ENCODE measurements at regions not wholly inside any gene's neighbourhood (a gene's known extent, or its start where the extent isn't known, plus 50 kb on each side); places are given as distances from the start of the nearest gene placed in this dataset.

DNA sequence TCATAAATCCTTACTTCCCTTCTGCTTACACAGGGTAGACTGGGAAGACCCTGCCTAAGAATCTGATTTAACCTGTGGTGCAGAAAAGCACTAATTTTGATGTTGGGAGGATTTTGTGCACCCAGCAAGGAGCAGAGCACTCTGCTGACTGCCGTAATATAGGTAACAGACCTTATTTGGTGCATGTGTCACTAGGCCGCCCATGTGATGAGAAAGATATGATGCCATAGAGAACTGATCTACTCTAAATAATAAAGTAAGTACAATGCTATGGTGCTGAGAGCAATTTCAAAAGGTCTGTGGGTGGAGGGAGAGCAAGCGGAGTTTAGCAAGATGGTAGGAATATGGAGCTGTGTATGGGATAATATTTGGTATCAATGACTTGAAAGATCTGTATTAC, 1663.6 kb upstream of the SEL1L start:
- no peak for FAIRE-seq
- TF ChIP-seq, protein P1, sequence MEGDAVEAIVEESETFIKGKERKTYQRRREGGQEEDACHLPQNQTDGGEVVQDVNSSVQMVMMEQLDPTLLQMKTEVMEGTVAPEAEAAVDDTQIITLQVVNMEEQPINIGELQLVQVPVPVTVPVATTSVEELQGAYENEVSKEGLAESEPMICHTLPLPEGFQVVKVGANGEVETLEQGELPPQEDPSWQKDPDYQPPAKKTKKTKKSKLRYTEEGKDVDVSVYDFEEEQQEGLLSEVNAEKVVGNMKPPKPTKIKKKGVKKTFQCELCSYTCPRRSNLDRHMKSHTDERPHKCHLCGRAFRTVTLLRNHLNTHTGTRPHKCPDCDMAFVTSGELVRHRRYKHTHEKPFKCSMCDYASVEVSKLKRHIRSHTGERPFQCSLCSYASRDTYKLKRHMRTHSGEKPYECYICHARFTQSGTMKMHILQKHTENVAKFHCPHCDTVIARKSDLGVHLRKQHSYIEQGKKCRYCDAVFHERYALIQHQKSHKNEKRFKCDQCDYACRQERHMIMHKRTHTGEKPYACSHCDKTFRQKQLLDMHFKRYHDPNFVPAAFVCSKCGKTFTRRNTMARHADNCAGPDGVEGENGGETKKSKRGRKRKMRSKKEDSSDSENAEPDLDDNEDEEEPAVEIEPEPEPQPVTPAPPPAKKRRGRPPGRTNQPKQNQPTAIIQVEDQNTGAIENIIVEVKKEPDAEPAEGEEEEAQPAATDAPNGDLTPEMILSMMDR (IDR thresholded peaks at IDR 0.05; ENCODE audit: insufficient read depth, missing control alignments) = no peak
- no peak for DNase-seq (ENCODE audit: insufficient read length, low spot score)

- DNase-seq (ENCODE audit: insufficient read length, low spot score) (no peak), FAIRE-seq (no peak)
- TF ChIP-seq, protein P1 (IDR thresholded peaks at IDR 0.05; ENCODE audit: insufficient read depth, missing control alignments) = no peak
These were observed 1673.9 kb upstream of the SEL1L start for GRCh38 chr14:83207550-83207949.

- no peak for FAIRE-seq
- TF ChIP-seq, protein P1 (IDR thresholded peaks at IDR 0.05; ENCODE audit: insufficient read depth, missing control alignments) = no peak
These were observed 1674.7 kb upstream of the SEL1L start for GRCh38 chr14:83208341-83208740.

DNA sequence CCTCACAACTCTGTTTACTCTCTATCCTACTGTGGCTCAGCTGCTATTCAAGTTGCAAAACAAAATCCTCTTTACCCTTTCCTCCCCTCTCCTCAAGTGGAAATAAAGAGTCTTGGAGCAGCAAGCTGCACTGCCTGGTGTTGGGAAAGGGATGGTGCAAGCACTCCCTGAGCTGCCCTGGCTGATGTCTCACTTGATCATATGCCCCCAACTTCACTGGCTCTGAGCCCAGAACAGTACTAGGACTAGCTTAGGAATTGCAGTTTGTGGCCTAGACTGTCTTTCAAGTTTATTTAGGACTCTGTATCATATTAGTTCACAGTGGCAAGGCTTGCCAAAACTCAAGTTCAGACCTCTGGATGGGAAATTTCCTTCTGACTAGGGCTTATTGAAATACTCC, 1683.8 kb upstream of the SEL1L start:
- TF ChIP-seq, protein P1 (IDR thresholded peaks at IDR 0.05; ENCODE audit: insufficient read depth, missing control alignments) = no peak
- FAIRE-seq (no peak), DNase-seq (ENCODE audit: insufficient read length, low spot score) (no peak)

More at GRCh38 chr14:83208341-83208740, 1674.7 kb upstream of the SEL1L start:
- no peak for DNase-seq (ENCODE audit: insufficient read length, low spot score)

DNA sequence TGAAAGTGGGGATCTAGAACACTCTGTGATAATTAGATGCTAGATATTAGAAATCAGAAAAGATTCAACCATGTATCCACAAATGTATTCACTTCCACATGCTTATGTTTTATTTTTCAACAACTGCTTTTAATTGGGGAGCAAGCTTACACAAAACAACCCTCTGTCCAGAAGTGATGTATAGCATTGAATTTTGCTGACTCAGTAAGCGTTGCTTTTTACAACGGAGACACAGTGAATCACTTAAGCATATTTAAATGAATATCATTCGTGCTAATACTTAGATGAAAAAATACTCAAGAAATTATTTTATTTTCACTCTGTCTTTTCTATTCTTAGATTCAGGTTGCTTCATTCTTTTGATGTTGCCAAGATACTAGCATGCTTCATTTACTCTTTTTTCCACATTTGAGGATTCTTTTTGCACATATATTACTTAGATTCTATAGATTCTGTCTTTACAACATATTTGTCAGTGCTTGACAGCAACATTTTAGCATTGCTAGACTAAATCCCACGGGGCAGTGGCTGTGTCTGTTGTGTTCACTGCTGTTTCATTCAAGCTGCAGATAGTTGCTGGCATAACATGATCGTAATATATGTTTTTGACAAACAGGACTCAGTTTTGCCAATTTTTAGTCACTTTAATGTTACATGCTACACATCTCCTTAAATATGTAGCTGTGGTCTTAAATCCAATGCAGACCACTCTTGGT, 1714.4 kb upstream of the SEL1L start:
- FAIRE-seq = no peak
- DNase-seq (ENCODE audit: insufficient read length, low spot score) = no peak
- TF ChIP-seq, protein P1 (IDR thresholded peaks at IDR 0.05; ENCODE audit: insufficient read depth, missing control alignments) = no peak

DNA sequence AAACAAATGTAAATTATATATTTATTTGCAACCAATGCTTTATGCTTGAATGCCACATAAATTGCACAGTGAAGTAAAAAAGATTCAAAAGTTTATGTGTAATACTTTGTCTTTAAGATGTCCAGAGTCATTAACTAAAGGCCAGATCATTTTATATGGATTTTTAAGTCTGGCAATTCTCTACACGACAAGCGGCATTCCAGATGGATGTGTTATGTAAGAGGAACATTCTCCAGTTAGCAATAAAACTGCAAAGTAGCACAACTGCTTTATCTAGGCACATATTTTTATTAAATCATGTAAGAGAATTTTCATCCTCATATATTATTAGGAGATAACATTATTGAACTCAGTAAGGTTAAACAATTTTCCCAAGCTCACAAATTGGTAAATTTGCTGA, 1717.7 kb upstream of the SEL1L start:
- FAIRE-seq (no peak), DNase-seq (ENCODE audit: insufficient read length, low spot score) (no peak)
- TF ChIP-seq, protein P1 (IDR thresholded peaks at IDR 0.05; ENCODE audit: insufficient read depth, missing control alignments) = no peak

- FAIRE-seq (no peak), DNase-seq (ENCODE audit: insufficient read length, low spot score) (no peak)
- TF ChIP-seq, protein P1 (IDR thresholded peaks at IDR 0.05; ENCODE audit: insufficient read depth, missing control alignments) = no peak
These were observed 1720.2 kb upstream of the SEL1L start for GRCh38 chr14:83253870-83254269.
